ENCODE measurements at regions not wholly inside any gene's neighbourhood (a gene's known extent, or its start where the extent isn't known, plus 50 kb on each side); places are given as distances from the start of the nearest gene placed in this dataset.

DNA sequence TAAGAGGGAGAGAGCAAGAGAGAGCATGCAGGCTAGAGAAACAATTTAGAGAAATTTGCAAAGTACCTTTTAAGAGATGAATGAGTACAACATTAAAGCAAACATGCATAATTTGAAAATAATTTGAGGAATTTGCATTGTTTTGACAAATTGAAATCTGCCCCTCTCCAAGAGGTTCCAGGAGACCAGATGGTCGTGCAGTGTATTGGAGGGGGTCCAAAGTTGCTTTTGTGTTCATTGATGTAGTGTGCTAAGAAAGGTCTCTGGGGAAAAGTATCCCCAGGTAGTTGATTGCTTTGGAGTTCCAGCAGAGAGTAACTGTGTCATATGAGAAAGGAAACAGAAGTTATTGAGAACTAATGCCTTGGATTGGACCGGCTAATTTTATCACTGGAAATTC is 635.0 kb upstream of the TENM3 start:
- no peak overlapping the region for H3K4me3 ChIP-seq (ENCODE audit: low read length)

GRCh38 chr4:181611033-181611711 is 632.0 kb upstream of the TENM3 start:
- Histone ChIP-seq H3K36me3 (ENCODE audit: control insufficient read depth, insufficient read depth, low read length) (no peaks in the 10 kb centered on the region), H3K27me3 (ENCODE audit: control insufficient read depth, insufficient read depth, low read length) (no peaks in the 10 kb centered on the region), H3K4me3 (ENCODE audit: low read length) (no peak overlapping the region), H3K27ac (ENCODE audit: low read length) (no peak overlapping the region), H3K9me3 (ENCODE audit: control insufficient read depth, low read depth, low read length) (no peaks in the 10 kb centered on the region), H3K4me1 (ENCODE audit: control insufficient read depth, insufficient read depth, low read length) (no peaks in the 10 kb centered on the region)
- WGBS (ENCODE audit: insufficient coverage, low lambda C conversion rate) = 18% methylated on average over 6 of the region's 15 CpGs
- peak in 1 of 2 donors; percentile 13 for DNase-seq

More for the DNA sequence above, 635.0 kb upstream of the TENM3 start:
- Histone ChIP-seq H3K36me3 (ENCODE audit: control insufficient read depth, insufficient read depth, low read length) (no peaks in the 10 kb centered on the region), H3K27me3 (ENCODE audit: control insufficient read depth, insufficient read depth, low read length) (no peaks in the 10 kb centered on the region), H3K4me1 (ENCODE audit: control insufficient read depth, insufficient read depth, low read length) (no peaks in the 10 kb centered on the region), H3K9me3 (ENCODE audit: control insufficient read depth, low read depth, low read length) (no peaks in the 10 kb centered on the region), H3K27ac (ENCODE audit: low read length) (no peak overlapping the region)
- 75% methylated on average over 2 of the region's 2 CpGs for WGBS (ENCODE audit: insufficient coverage, low lambda C conversion rate)
- DNase-seq = no peak

DNA sequence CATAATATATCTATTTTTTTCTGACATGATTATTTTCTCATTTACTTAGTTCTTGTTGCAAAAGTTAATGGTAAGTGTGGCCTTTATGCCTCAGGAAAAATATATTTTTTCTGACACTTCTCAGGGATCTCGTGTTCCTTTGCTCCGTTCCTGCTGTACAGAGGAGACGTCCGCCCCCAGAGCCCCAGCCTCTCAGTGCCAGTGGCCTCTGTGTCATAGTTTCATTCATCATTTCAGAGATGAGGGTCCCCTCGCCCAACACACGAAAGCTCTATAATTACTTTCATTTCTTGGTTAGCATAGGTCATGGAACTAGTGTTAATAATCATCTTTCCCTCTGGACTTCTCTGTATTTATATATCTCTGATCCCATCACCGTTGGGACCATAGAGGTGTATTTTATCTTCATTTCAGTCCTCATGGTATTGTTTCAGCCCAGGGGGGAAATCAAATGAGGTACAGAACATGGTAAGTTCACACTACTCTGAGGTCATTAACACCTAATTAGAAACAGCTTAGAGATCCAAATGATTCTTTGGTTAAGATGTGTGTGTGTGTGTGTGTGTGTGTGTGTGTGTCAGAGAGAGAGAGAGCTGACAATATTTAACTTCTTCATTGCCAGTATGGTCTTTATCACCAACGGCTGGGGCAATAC is 631.1 kb upstream of the TENM3 start:
- Histone ChIP-seq H3K27me3 (ENCODE audit: control insufficient read depth, insufficient read depth, low read length) (no peaks in the 10 kb centered on the region), H3K4me3 (ENCODE audit: low read length) (no peak overlapping the region), H3K4me1 (ENCODE audit: control insufficient read depth, insufficient read depth, low read length) (no peaks in the 10 kb centered on the region), H3K27ac (ENCODE audit: low read length) (no peak overlapping the region), H3K9me3 (ENCODE audit: control insufficient read depth, low read depth, low read length) (no peaks in the 10 kb centered on the region), H3K36me3 (ENCODE audit: control insufficient read depth, insufficient read depth, low read length) (no peaks in the 10 kb centered on the region)
- 13% methylated on average over 1 of the region's 8 CpGs for WGBS (ENCODE audit: insufficient coverage, low lambda C conversion rate)
- no peak for DNase-seq

DNA sequence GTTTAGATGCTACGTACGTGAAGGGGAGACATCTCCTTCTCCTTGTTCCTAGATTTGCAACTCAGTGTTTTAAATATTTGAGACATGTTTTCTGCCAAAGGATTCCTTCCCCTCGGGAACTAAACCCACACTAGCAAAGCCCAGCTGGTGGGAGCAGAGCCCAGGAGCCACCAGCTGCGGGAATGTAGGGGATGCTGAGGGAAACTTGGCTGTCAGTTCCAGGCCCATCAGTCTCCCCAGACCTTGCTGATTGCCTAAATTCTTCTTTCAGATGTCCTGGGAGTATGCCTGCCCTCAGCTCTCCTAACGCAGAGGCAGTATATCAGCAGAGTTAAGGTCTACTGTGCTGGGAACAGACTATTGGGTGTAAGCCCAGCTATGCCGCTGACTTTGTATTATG is 630.0 kb upstream of the TENM3 start:
- Histone ChIP-seq H3K4me3 (ENCODE audit: low read length) (no peak overlapping the region), H3K27ac (ENCODE audit: low read length) (no peak overlapping the region), H3K36me3 (ENCODE audit: control insufficient read depth, insufficient read depth, low read length) (no peaks in the 10 kb centered on the region), H3K9me3 (ENCODE audit: control insufficient read depth, low read depth, low read length) (no peaks in the 10 kb centered on the region), H3K27me3 (ENCODE audit: control insufficient read depth, insufficient read depth, low read length) (no peaks in the 10 kb centered on the region), H3K4me1 (ENCODE audit: control insufficient read depth, insufficient read depth, low read length) (no peaks in the 10 kb centered on the region)
- no peak for DNase-seq
- 100% methylated on average over 1 of the region's 6 CpGs for WGBS (ENCODE audit: insufficient coverage, low lambda C conversion rate)

DNA sequence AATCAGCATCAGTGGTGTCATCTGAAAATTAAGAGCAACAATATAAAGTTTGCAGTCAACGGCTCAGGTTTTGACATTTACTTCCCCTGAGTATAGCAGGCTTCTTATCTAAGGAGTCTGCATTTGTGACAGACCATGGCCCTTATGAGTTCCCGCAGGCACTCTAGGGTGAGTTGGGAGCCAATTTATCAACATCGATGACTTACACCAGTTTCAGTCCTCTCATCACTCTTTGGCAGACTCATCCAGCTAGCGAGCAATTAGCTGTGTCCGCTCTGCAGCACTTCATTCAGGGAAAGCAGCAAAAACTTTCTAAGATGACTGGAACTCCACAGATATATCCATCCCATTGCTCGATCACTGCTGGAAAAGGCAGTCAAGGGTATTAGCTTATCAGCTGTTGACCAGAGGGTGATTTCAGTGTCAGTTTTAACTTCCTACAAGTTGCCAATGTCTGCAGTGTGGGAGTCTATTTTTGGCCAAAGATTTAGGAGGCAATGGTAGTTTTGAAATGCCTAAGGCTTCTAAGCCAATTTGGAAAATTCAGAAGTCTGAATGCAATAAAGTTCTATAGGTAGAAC is 625.1 kb upstream of the TENM3 start:
- Histone ChIP-seq H3K4me3 (ENCODE audit: low read length) (no peak overlapping the region), H3K36me3 (ENCODE audit: control insufficient read depth, insufficient read depth, low read length) (no peaks in the 10 kb centered on the region), H3K27me3 (ENCODE audit: control insufficient read depth, insufficient read depth, low read length) (no peaks in the 10 kb centered on the region), H3K9me3 (ENCODE audit: control insufficient read depth, low read depth, low read length) (no peaks in the 10 kb centered on the region), H3K27ac (ENCODE audit: low read length) (no peak overlapping the region), H3K4me1 (ENCODE audit: control insufficient read depth, insufficient read depth, low read length) (no peaks in the 10 kb centered on the region)
- 100% methylated on average over 2 of the region's 6 CpGs for WGBS (ENCODE audit: insufficient coverage, low lambda C conversion rate)
- no peak for DNase-seq

GRCh38 chr4:181618896-181619295 is 624.3 kb upstream of the TENM3 start:
- no peak for DNase-seq
- Histone ChIP-seq H3K36me3 (ENCODE audit: control insufficient read depth, insufficient read depth, low read length) (no peaks in the 10 kb centered on the region), H3K4me1 (ENCODE audit: control insufficient read depth, insufficient read depth, low read length) (no peaks in the 10 kb centered on the region), H3K27me3 (ENCODE audit: control insufficient read depth, insufficient read depth, low read length) (no peaks in the 10 kb centered on the region), H3K4me3 (ENCODE audit: low read length) (no peak overlapping the region), H3K9me3 (ENCODE audit: control insufficient read depth, low read depth, low read length) (no peaks in the 10 kb centered on the region), H3K27ac (ENCODE audit: low read length) (no peak overlapping the region)
- no CpG with 5 or more reads among the region's 5 CpGs for WGBS (ENCODE audit: insufficient coverage, low lambda C conversion rate)

GRCh38 chr4:181619651-181620050 is 623.6 kb upstream of the TENM3 start:
- WGBS (ENCODE audit: insufficient coverage, low lambda C conversion rate) = 100% methylated on average over 1 of the region's 7 CpGs
- no peak for DNase-seq
- Histone ChIP-seq H3K4me3 (ENCODE audit: low read length) (no peak overlapping the region), H3K36me3 (ENCODE audit: control insufficient read depth, insufficient read depth, low read length) (no peaks in the 10 kb centered on the region), H3K9me3 (ENCODE audit: control insufficient read depth, low read depth, low read length) (no peaks in the 10 kb centered on the region), H3K27ac (ENCODE audit: low read length) (no peak overlapping the region), H3K27me3 (ENCODE audit: control insufficient read depth, insufficient read depth, low read length) (no peaks in the 10 kb centered on the region), H3K4me1 (ENCODE audit: control insufficient read depth, insufficient read depth, low read length) (no peaks in the 10 kb centered on the region)

GRCh38 chr4:181637186-181638105 is 605.8 kb upstream of the TENM3 start:
- Histone ChIP-seq H3K9me3 (ENCODE audit: control insufficient read depth, low read depth, low read length) (no peaks in the 10 kb centered on the region), H3K27me3 (ENCODE audit: control insufficient read depth, insufficient read depth, low read length) (no peaks in the 10 kb centered on the region), H3K4me1 (ENCODE audit: control insufficient read depth, insufficient read depth, low read length) (no peaks in the 10 kb centered on the region), H3K36me3 (ENCODE audit: control insufficient read depth, insufficient read depth, low read length) (no peaks in the 10 kb centered on the region), H3K27ac (ENCODE audit: low read length) (no peak overlapping the region), H3K4me3 (ENCODE audit: low read length) (no peak overlapping the region)
- DNase-seq = no peak
- 60% methylated on average over 1 of the region's 12 CpGs for WGBS (ENCODE audit: insufficient coverage, low lambda C conversion rate)

GRCh38 chr4:181643466-181643865 is 599.7 kb upstream of the TENM3 start:
- H3K27ac ChIP-seq (ENCODE audit: low read length) = no peak overlapping the region
- 43% methylated on average over 1 of the region's 2 CpGs for WGBS (ENCODE audit: insufficient coverage, low lambda C conversion rate)
- no peak overlapping the region for H3K4me3 ChIP-seq (ENCODE audit: low read length)

DNA sequence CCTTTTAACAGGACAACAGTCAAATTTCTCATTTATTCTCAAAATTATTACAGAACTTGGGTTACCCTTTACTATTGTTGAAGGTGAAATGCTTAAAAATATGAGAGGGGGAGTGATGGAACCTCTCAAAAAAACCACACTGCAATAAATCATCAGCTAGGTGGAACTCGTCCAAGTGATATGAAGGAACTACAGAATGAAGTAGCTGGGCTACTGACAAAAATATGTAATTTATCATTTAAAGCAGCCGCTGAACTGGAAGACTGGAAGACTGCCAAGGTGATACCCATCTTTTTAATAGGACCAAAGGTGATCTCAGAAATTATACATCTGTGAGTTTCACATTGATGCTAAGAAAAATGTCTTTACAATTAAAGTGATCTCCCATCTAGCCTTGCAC is 597.7 kb upstream of the TENM3 start:
- H3K36me3 ChIP-seq (ENCODE audit: control insufficient read depth, insufficient read depth, low read length) = no peaks in the 10 kb centered on the region
- H3K27me3 ChIP-seq (ENCODE audit: control insufficient read depth, insufficient read depth, low read length) = no peaks in the 10 kb centered on the region
- no peak overlapping the region for H3K27ac ChIP-seq (ENCODE audit: low read length)
- WGBS (ENCODE audit: insufficient coverage, low lambda C conversion rate) = 57% methylated on average over 1 of the region's 2 CpGs
- H3K9me3 ChIP-seq (ENCODE audit: control insufficient read depth, low read depth, low read length) = no peaks in the 10 kb centered on the region
- DNase-seq = no peak
- no peaks in the 10 kb centered on the region for H3K4me1 ChIP-seq (ENCODE audit: control insufficient read depth, insufficient read depth, low read length)
- no peak overlapping the region for H3K4me3 ChIP-seq (ENCODE audit: low read length)

More at GRCh38 chr4:181643466-181643865, 599.7 kb upstream of the TENM3 start:
- no peaks in the 10 kb centered on the region for H3K4me1 ChIP-seq (ENCODE audit: control insufficient read depth, insufficient read depth, low read length)
- no peaks in the 10 kb centered on the region for H3K36me3 ChIP-seq (ENCODE audit: control insufficient read depth, insufficient read depth, low read length)
- no peaks in the 10 kb centered on the region for H3K27me3 ChIP-seq (ENCODE audit: control insufficient read depth, insufficient read depth, low read length)
- no peak for DNase-seq
- no peaks in the 10 kb centered on the region for H3K9me3 ChIP-seq (ENCODE audit: control insufficient read depth, low read depth, low read length)
